ENCODE measurements at regions not wholly inside any gene's neighbourhood (a gene's known extent, or its start where the extent isn't known, plus 50 kb on each side); places are given as distances from the start of the nearest gene placed in this dataset.
"Not testable (repeated sequence)": the region's sequence is repeated elsewhere in the genome, so short reads cannot be mapped to it uniquely, and the experiment has no call there.

GRCh38 chr3:34886443-34886842 lies 752.9 kb upstream of the ARPP21 start:
- no peak for TF ChIP-seq CTCF (IDR thresholded peaks at IDR 0.05)
- no peak for ATAC-seq (ENCODE audit: low FRiP score)
- no peak for DNase-seq (ENCODE audit: low spot score)

GRCh38 chr3:34889641-34890040 lies 749.7 kb upstream of the ARPP21 start:
- no peak for TF ChIP-seq CTCF (IDR thresholded peaks at IDR 0.05)
- no peak for ATAC-seq (ENCODE audit: low FRiP score)
- no peak for DNase-seq (ENCODE audit: low spot score)

- ATAC-seq (ENCODE audit: low FRiP score): no peak
- no peak for DNase-seq (ENCODE audit: low spot score)
- TF ChIP-seq CTCF (IDR thresholded peaks at IDR 0.05): no peak
Measured at GRCh38 chr3:34890247-34890646, 749.1 kb upstream of the ARPP21 start.

- no peak for TF ChIP-seq CTCF (IDR thresholded peaks at IDR 0.05)
- DNase-seq (ENCODE audit: low spot score) (no peak), ATAC-seq (ENCODE audit: low FRiP score) (no peak)
Measured at GRCh38 chr3:34891941-34892340, 747.4 kb upstream of the ARPP21 start.

- ATAC-seq (ENCODE audit: low FRiP score) (no peak), DNase-seq (ENCODE audit: low spot score) (no peak)
- TF ChIP-seq CTCF (IDR thresholded peaks at IDR 0.05): no peak
Measured at GRCh38 chr3:34895841-34896240, 743.5 kb upstream of the ARPP21 start.

- not testable (repeated sequence) for DNase-seq (ENCODE audit: low spot score); ATAC-seq (ENCODE audit: low FRiP score)
Measured at GRCh38 chr3:34909679-34910078, 729.6 kb upstream of the ARPP21 start.

GRCh38 chr3:34919025-34919424 lies 720.3 kb upstream of the ARPP21 start:
- no peak for ATAC-seq (ENCODE audit: low FRiP score)

More at GRCh38 chr3:34919025-34919424, 720.3 kb upstream of the ARPP21 start:
- no peak for TF ChIP-seq CTCF (IDR thresholded peaks at IDR 0.05)
- no peak for DNase-seq (ENCODE audit: low spot score)

Data from omental fat pad (tissue), 3 donors.